ENCODE measurements at regions not wholly inside any gene's neighbourhood (a gene's known extent, or its start where the extent isn't known, plus 50 kb on each side); places are given as distances from the start of the nearest gene placed in this dataset.

DNA sequence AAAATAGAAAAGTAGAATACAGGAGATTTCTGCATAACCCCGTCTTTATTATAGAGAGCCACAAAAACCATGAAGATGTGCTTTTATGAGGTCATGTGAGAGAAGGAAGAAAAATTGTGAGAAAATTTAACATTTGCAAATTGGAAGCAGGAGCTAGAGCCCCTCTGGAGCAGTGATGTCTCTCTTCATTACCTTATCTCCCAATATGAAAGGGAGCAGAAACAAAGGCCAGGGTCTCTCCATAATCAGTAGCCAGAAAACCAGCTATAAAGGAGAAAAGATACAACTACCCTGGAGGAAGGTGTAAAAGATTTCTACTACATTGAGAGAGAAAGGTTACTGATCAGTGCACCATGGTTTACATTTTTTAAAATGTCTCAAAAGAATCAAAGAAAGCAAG, 53.2 kb upstream of the ITGA1 start:
- no peak for DNase-seq

DNA sequence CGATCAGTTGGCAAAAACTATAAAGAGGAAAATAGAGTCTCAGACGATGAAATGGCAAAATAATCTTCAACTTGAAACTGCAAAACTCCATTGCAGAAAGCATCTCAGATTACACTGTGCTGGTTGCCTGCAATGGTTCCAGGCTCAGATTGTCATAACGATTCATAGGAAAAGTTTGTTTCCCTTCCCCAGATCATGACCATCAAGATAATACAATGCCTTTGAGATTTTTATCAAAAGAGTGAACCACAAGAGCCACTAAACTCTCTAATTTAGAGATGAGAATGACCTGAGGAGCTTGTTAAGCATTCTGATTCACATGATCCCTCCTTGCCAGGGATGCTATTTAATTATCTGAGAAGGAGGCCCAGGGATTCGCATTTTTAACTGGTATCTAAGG, 52.6 kb upstream of the ITGA1 start:
- no peak for DNase-seq

Measured in activated CD8-positive, alpha-beta memory T cell treated with anti-CD3 and anti-CD28 coated beads, Interleukin-2, amount 50 U/mL, for 4 hours (primary cell).